GM18909 (cell line): ENCODE measurements at regions not wholly inside any gene's neighbourhood (a gene's known extent, or its start where the extent isn't known, plus 50 kb on each side); places are given as distances from the start of the nearest gene placed in this dataset.
"Not testable (repeated sequence)": the region's sequence is repeated elsewhere in the genome, so short reads cannot be mapped to it uniquely, and the experiment has no call there.

Source experiments
- ATAC-seq: cut with Tn5 transposase; IDR thresholded peaks from one replicate; pipeline ENCODE4 v1.9.1; 2021; ENCODE audit warnings: mild to moderate bottlenecking; ENCODE audit not compliant: unreplicated experiment, poor library complexity

- ATAC-seq, result not testable (repeated sequence)
These were observed 216.7 kb downstream of the TMEM121 start for GRCh38 chr14:105742904-105743701.

- ATAC-seq, result not testable (repeated sequence)
These were observed 217.9 kb downstream of the TMEM121 start for GRCh38 chr14:105744213-105744787.

GRCh38 chr14:105745433-105746123, 219.2 kb downstream of the TMEM121 start:
- ATAC-seq, result no peak

- no peak for ATAC-seq
These were observed 219.7 kb downstream of the TMEM121 start for GRCh38 chr14:105746124-105746514.

- ATAC-seq, result not testable (repeated sequence)
These were observed 220.6 kb downstream of the TMEM121 start for GRCh38 chr14:105746800-105747502.

GRCh38 chr14:105747503-105748203, 221.3 kb downstream of the TMEM121 start:
- peak; percentile 44 for ATAC-seq

- ATAC-seq, result peak; percentile 52
These were observed 221.8 kb downstream of the TMEM121 start for GRCh38 chr14:105748204-105748578.

- ATAC-seq, result not testable (repeated sequence)
These were observed 222.3 kb downstream of the TMEM121 start for GRCh38 chr14:105748710-105749109.

- not testable (repeated sequence) for ATAC-seq
These were observed 223.6 kb downstream of the TMEM121 start for GRCh38 chr14:105749870-105750541.

GRCh38 chr14:105751291-105751751, 224.9 kb downstream of the TMEM121 start:
- not testable (repeated sequence) for ATAC-seq

GRCh38 chr14:105752420-105752819, 226.0 kb downstream of the TMEM121 start:
- not testable (repeated sequence) for ATAC-seq

GRCh38 chr14:105760691-105761344, 234.4 kb downstream of the TMEM121 start:
- no peak for ATAC-seq

GRCh38 chr14:105761345-105761740, 235.0 kb downstream of the TMEM121 start:
- not testable (repeated sequence) for ATAC-seq

- no peak for ATAC-seq
These were observed 235.5 kb downstream of the TMEM121 start for GRCh38 chr14:105761842-105762241.

GRCh38 chr14:105762262-105762661, 235.9 kb downstream of the TMEM121 start:
- ATAC-seq, result not testable (repeated sequence)

GRCh38 chr14:105764254-105764901, 238.0 kb downstream of the TMEM121 start:
- not testable (repeated sequence) for ATAC-seq

- ATAC-seq, result not testable (repeated sequence)
These were observed 238.9 kb downstream of the TMEM121 start for GRCh38 chr14:105765072-105765825.
